ENCODE measurements at regions not wholly inside any gene's neighbourhood (a gene's known extent, or its start where the extent isn't known, plus 50 kb on each side); places are given as distances from the start of the nearest gene placed in this dataset.

DNA sequence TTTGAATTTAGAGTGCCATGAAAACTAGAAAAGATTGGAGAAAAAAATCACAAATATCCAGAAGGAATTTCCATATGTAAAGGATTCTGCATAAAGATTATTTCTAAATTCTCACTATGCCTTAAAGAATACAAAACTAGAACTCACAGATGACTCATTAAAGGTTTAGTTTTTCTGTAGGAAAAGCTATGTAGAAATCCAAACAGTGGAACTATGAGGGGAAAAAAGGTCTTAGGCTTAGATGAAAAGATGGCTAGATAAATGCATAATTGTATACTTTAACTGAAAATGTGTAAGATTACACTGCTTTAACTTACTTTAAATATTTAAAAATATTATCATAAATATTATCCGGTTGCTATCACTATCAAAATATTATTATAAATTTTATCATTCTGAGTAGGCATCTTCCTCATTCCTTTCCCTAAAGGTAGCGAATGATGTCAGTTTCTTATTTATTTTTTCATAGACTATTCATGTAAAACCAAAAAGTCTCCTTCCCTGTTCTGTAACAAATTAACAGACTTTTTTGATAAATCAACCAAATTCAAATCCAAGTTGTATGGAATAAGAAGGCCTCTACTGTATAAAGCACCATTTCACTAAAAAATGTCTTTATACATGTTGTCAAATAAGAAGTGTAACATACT, 69.1 kb upstream of the COMTD1 start:
- intact Hi-C loops (cut with micrococcal nuclease), result no loop called here
- no peaks in the 10 kb centered on the region for H3K27me3 Mint-ChIP-seq

GRCh38 chr10:75304313-75304712, 68.6 kb upstream of the COMTD1 start:
- Mint-ChIP-seq H3K36me3 (ENCODE audit: low read depth) (no peaks in the 10 kb centered on the region), H3K9me3 (peaks cover 33% of the 10 kb centered on the region), H3K27me3 (peaks cover 2% of the 10 kb centered on the region), H3K4me1 (ENCODE audit: low read depth) (no peaks in the 10 kb centered on the region), H3K27ac (no peak overlapping the region), H3K4me3 (no peak overlapping the region)
- intact Hi-C loops (cut with micrococcal nuclease), result no loop called here

More for the DNA sequence above, 69.1 kb upstream of the COMTD1 start:
- Mint-ChIP-seq H3K4me3 (no peak overlapping the region), H3K4me1 (ENCODE audit: low read depth) (no peaks in the 10 kb centered on the region), H3K36me3 (ENCODE audit: low read depth) (no peaks in the 10 kb centered on the region), H3K27ac (no peak overlapping the region), H3K9me3 (peaks cover 33% of the 10 kb centered on the region)

- Mint-ChIP-seq H3K9me3 (peaks cover 27% of the 10 kb centered on the region), H3K27ac (no peak overlapping the region), H3K36me3 (ENCODE audit: low read depth) (no peaks in the 10 kb centered on the region), H3K27me3 (peaks cover 2% of the 10 kb centered on the region), H3K4me1 (ENCODE audit: low read depth) (no peaks in the 10 kb centered on the region), H3K4me3 (no peak overlapping the region)
- intact Hi-C loops (cut with micrococcal nuclease), result no loop called here
Measured at GRCh38 chr10:75303045-75303777, 67.5 kb upstream of the COMTD1 start.

DNA sequence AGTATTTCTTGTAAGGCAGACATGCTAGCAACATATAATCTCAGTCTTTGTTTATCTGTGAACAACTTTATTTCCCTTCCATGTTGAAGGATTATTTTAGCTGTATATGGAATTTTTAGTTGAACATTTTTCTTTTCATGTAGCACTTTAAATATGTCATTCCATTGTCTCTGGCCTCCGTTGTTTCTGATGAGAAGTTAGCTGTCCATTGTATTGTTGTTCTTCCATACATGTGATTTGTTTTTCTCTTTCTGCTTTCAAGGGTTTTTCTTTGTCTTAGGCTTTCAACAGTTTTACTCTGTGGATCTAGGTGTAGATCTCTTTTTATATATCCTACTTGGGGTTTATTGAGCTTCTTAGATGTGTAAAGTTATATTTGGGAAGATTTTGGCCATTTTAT, 66.3 kb upstream of the COMTD1 start:
- Mint-ChIP-seq H3K9me3 (peaks cover 20% of the 10 kb centered on the region), H3K4me3 (no peak overlapping the region), H3K27me3 (peaks cover 2% of the 10 kb centered on the region), H3K4me1 (ENCODE audit: low read depth) (no peaks in the 10 kb centered on the region), H3K27ac (no peak overlapping the region), H3K36me3 (ENCODE audit: low read depth) (no peaks in the 10 kb centered on the region)
- intact Hi-C loops (cut with micrococcal nuclease), result no loop called here

- Mint-ChIP-seq H3K27me3 (peaks cover 22% of the 10 kb centered on the region), H3K36me3 (ENCODE audit: low read depth) (no peaks in the 10 kb centered on the region), H3K9me3 (peaks cover 5% of the 10 kb centered on the region), H3K27ac (no peak overlapping the region), H3K4me3 (no peak overlapping the region), H3K4me1 (ENCODE audit: low read depth) (peaks cover 7% of the 10 kb centered on the region)
- intact Hi-C loops (cut with micrococcal nuclease), result loop anchor here (10.0 kb wide), 1 partner anchor 98 kb away; no protein-coding TSS in a partner anchor
Measured at GRCh38 chr10:75297021-75297599, 61.4 kb upstream of the COMTD1 start.

DNA sequence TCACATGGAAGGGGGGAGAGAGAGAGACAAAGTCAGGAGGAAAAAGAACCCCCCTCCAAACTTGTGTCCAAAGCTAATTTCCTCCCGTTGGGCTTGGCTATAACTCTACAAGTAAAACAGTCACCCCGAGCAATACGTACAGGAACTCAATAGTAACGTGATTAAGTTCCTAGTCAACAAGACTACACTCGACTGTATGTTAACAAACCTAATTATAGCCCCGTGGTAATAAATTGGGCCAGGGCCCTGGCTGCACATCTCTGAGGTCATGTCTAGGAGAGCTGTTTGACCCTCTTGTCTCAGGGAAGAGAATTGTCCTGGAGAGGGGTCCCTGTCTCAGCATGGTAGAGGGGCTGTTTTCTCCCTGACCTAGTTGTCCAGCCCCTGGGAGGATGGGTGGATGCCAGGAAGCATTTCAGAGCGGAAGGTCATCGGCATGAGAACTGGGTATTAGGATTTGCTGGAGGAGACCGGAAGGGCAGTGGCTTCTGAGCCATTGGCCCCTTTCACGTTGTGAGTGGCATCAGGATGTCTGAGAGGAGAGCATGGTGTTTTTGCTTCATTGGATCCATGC, 60.2 kb upstream of the COMTD1 start:
- H3K36me3 Mint-ChIP-seq (ENCODE audit: low read depth), result no peaks in the 10 kb centered on the region
- intact Hi-C loops (cut with micrococcal nuclease), result loop anchor here (10.0 kb wide), 1 partner anchor 99 kb away; no protein-coding TSS in a partner anchor
- peaks cover 7% of the 10 kb centered on the region for H3K4me1 Mint-ChIP-seq (ENCODE audit: low read depth)
- no peak overlapping the region for H3K27ac Mint-ChIP-seq
- H3K9me3 Mint-ChIP-seq, result no peaks in the 10 kb centered on the region
- H3K4me3 Mint-ChIP-seq, result no peak overlapping the region
- H3K27me3 Mint-ChIP-seq, result peaks cover 26% of the 10 kb centered on the region

GRCh38 chr10:75294866-75295701, 59.3 kb upstream of the COMTD1 start:
- Mint-ChIP-seq H3K4me3 (no peak overlapping the region), H3K9me3 (peaks cover 7% of the 10 kb centered on the region), H3K4me1 (ENCODE audit: low read depth) (peaks cover 7% of the 10 kb centered on the region), H3K36me3 (ENCODE audit: low read depth) (no peaks in the 10 kb centered on the region), H3K27ac (no peak overlapping the region), H3K27me3 (peaks cover 27% of the 10 kb centered on the region)
- intact Hi-C loops (cut with micrococcal nuclease), result loop anchor here (10.0 kb wide), 1 partner anchor 100 kb away; no protein-coding TSS in a partner anchor

- no peaks in the 10 kb centered on the region for H3K36me3 Mint-ChIP-seq (ENCODE audit: low read depth)
- H3K27ac Mint-ChIP-seq, result no peak overlapping the region
- intact Hi-C loops (cut with micrococcal nuclease), result loop anchor here (10.0 kb wide), 1 partner anchor 100 kb away; no protein-coding TSS in a partner anchor
- H3K4me3 Mint-ChIP-seq, result no peak overlapping the region
- H3K27me3 Mint-ChIP-seq, result peaks cover 27% of the 10 kb centered on the region
- peaks cover 13% of the 10 kb centered on the region for H3K9me3 Mint-ChIP-seq
- H3K4me1 Mint-ChIP-seq (ENCODE audit: low read depth), result peaks cover 7% of the 10 kb centered on the region
Measured at GRCh38 chr10:75294518-75294865, 58.7 kb upstream of the COMTD1 start.

GRCh38 chr10:75294031-75294437, 58.3 kb upstream of the COMTD1 start:
- Mint-ChIP-seq H3K36me3 (ENCODE audit: low read depth) (no peaks in the 10 kb centered on the region), H3K9me3 (peaks cover 14% of the 10 kb centered on the region), H3K4me3 (no peak overlapping the region), H3K4me1 (ENCODE audit: low read depth) (peaks cover 7% of the 10 kb centered on the region), H3K27ac (no peak overlapping the region), H3K27me3 (peaks cover 27% of the 10 kb centered on the region)
- intact Hi-C loops (cut with micrococcal nuclease), result loop anchor here (10.0 kb wide), 1 partner anchor 101 kb away; no protein-coding TSS in a partner anchor

DNA sequence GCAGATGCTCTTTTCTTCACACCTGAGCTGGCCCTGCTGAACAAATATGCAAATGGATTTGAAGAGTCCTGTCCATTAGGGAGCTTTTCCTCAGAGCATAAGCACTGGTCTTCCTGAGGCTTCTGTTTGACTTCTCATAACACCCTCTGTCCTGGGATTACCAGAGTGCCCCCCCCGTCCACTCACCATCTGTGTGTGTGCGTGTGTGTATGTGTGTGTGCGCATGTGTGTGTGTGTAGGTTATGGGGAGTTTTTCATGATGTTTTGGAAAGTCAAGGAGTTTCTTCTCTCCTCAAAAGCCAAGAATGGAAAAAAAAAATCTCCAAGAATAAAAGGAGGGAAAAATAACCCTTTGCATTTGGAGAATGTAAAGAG, 57.7 kb upstream of the COMTD1 start:
- peaks cover 27% of the 10 kb centered on the region for H3K27me3 Mint-ChIP-seq
- no peaks in the 10 kb centered on the region for H3K36me3 Mint-ChIP-seq (ENCODE audit: low read depth)
- H3K4me3 Mint-ChIP-seq, result no peak overlapping the region
- no peak overlapping the region for H3K27ac Mint-ChIP-seq
- intact Hi-C loops (cut with micrococcal nuclease), result loop anchor here (10.0 kb wide), 1 partner anchor 101 kb away; no protein-coding TSS in a partner anchor
- peaks cover 7% of the 10 kb centered on the region for H3K4me1 Mint-ChIP-seq (ENCODE audit: low read depth)
- H3K9me3 Mint-ChIP-seq, result peaks cover 14% of the 10 kb centered on the region

- H3K27me3 Mint-ChIP-seq, result peaks cover 30% of the 10 kb centered on the region
- H3K27ac Mint-ChIP-seq, result no peak overlapping the region
- H3K36me3 Mint-ChIP-seq (ENCODE audit: low read depth), result no peaks in the 10 kb centered on the region
- H3K4me1 Mint-ChIP-seq (ENCODE audit: low read depth), result peaks cover 7% of the 10 kb centered on the region
- peaks cover 14% of the 10 kb centered on the region for H3K9me3 Mint-ChIP-seq
- intact Hi-C loops (cut with micrococcal nuclease), result loop anchor here (10.0 kb wide), 1 partner anchor 102 kb away; no protein-coding TSS in a partner anchor
- H3K4me3 Mint-ChIP-seq, result no peak overlapping the region
Measured at GRCh38 chr10:75292794-75293445, 57.2 kb upstream of the COMTD1 start.

GRCh38 chr10:75291805-75292204, 56.0 kb upstream of the COMTD1 start:
- H3K27ac Mint-ChIP-seq, result no peak overlapping the region
- no peak overlapping the region for H3K4me3 Mint-ChIP-seq
- intact Hi-C loops (cut with micrococcal nuclease), result loop anchor here (10.0 kb wide), 1 partner anchor 103 kb away; no protein-coding TSS in a partner anchor

More at GRCh38 chr10:75291805-75292204, 56.0 kb upstream of the COMTD1 start:
- Mint-ChIP-seq H3K36me3 (ENCODE audit: low read depth) (no peaks in the 10 kb centered on the region), H3K27me3 (peaks cover 39% of the 10 kb centered on the region), H3K4me1 (ENCODE audit: low read depth) (peaks cover 7% of the 10 kb centered on the region), H3K9me3 (peaks cover 14% of the 10 kb centered on the region)

Measured in dendritic cell treated with granulocyte-macrophage colony-stimulating factor and Interleukin-4, amounts not matched to agents 40 ng/mL and 50 ng/mL, for 4 days (primary cell).